ENCODE measurements at regions not wholly inside any gene's neighbourhood (a gene's known extent, or its start where the extent isn't known, plus 50 kb on each side); places are given as distances from the start of the nearest gene placed in this dataset.

DNA sequence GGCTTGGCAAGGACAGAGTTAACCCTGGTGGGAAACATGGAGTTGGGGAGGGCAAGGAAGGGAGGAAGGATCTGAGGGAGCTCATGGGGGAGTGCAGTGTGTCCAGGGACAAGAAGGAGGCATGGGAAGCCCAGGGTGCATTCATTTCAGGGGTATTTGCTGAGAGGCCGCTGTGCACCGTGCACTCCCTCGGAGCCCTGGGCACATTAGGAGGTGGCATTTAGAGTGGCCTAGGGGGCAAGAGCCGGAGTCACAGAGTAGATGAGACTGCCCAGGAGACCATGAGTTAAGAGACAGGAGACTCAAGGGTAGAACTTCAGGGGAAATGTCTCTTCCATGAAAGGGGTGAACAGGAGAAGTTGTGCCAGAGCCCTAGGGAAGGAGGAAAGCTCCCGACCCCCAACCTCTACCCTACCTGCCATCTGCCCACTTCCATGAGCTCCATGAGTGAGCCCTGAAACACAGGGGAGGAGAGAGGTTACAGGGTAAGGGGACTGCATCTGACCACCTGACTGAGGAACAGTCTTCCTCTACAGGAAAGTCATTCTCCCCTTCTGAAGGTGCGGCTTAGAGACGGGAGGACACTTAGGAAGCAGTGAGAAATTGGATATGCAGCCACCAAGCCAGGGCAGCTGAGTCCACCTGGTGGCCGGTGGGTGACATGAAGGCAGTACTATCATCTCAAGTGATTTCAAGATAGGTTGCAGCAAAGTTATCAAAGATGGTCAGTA lies 58.5 kb upstream of the COPS8 start:
- H3K27me3 ChIP-seq (replicated peaks in 1 of 4; ENCODE audit: control insufficient read depth in 3 of 4, extremely low read depth in 1 of 4, insufficient read depth in 3 of 4, low read length in 3 of 4): no peaks in the 10 kb centered on the region; a peak in 2 of 7 replicates
- CTCF ChIA-PET (ENCODE audit: partially characterized antibody): interaction anchor here (0.5 to 5.0 kb wide), 42 partner anchors 9 to 827 kb away, joined by 3 to 36 read pairs (median 4); partner anchors contain the start of gene ACKR3
- no peak overlapping the region for H4K5ac ChIP-seq (ENCODE audit: insufficient read length, low read depth, low read length)
- H2BK12ac ChIP-seq (ENCODE audit: low read depth, low read length): no peak overlapping the region
- H2BK20ac ChIP-seq (ENCODE audit: low read length): no peak overlapping the region
- peaks cover 0 to 7% of the 10 kb centered on the region in 2 experiments; a peak in 2 of 4 replicates for H3K9me3 ChIP-seq (ENCODE audit: insufficient read depth in 2 of 2, low read depth in 1 of 2, low read length in 1 of 2)
- no peak overlapping the region for H3K9ac ChIP-seq (replicated peaks in 1 of 4; ENCODE audit: extremely low read depth in 1 of 4, low read depth in 3 of 4, low read length in 3 of 4)
- H3K79me2 ChIP-seq (ENCODE audit: control insufficient read depth in 1 of 2, insufficient read depth in 2 of 2, low read length in 2 of 2): no peaks in the 10 kb centered on the region
- no peak overlapping the region for H3K4me2 ChIP-seq (ENCODE audit: insufficient read depth in 1 of 2, low read depth in 2 of 2, low read length in 2 of 2)
- POLR2A ChIA-PET (ENCODE audit: partially characterized antibody): no interaction called here
- H2BK120ac ChIP-seq (replicated peaks; ENCODE audit: low read depth, low read length): no peak overlapping the region
- H3K23me2 ChIP-seq (ENCODE audit: low read depth, low read length): no peaks in the 10 kb centered on the region
- no peak overlapping the region for H3K14ac ChIP-seq (ENCODE audit: insufficient read length)
- TF ChIP-seq RAD21 (IDR thresholded peaks at IDR 0.05 in 1 of 2, conservative IDR thresholded peaks at IDR 0.05 in 1 of 2; ENCODE audit: low read depth in 2 of 2, low read length in 2 of 2) (peak; percentile 99 to 100), CTCF (IDR thresholded peaks at IDR 0.05; ENCODE audit: control extremely low read depth in 1 of 3, insufficient read depth in 1 of 3, low read depth in 1 of 3, low read length in 3 of 3) (peak; percentile 82 to 97 (median 82)), SP2 (IDR thresholded peaks at IDR 0.05; ENCODE audit: low read length) (no peak)
- DNase-seq (ENCODE audit: low read depth in 1 of 2, low spot score in 2 of 2) (peak; percentile 29 to 74), FAIRE-seq (peak; percentile 88)
- no peak overlapping the region for H2AFZ ChIP-seq (ENCODE audit: low read length)
- no peaks in the 10 kb centered on the region for H3K36me3 ChIP-seq (ENCODE audit: control insufficient read depth in 2 of 4, insufficient read depth in 4 of 4, low read length in 3 of 4)
- 55% methylated on average over 8 of the region's 8 CpGs; no CpG with 5 or more reads in 1 of the 2 experiments for WGBS, 2 experiments (ENCODE audit: extremely low coverage in 1 of 2, insufficient coverage in 1 of 2, insufficient read length in 1 of 2, insufficient replicate concordance in 2 of 2, low coverage in 1 of 2, low lambda C conversion rate in 2 of 2, missing lambda C conversion rate in 1 of 2)
- no peak overlapping the region for H3K4me3 ChIP-seq (ENCODE audit: extremely low read depth in 1 of 4, insufficient read depth in 2 of 4, low read depth in 3 of 4, low read length in 4 of 4)
- H2BK15ac ChIP-seq (ENCODE audit: low read length): 0 out of 2 replicates have a peak overlapping the region, but pooled peaks have one; percentile 3
- no peak overlapping the region for H3K27ac ChIP-seq (ENCODE audit: low read depth, low read length)
- no peaks in the 10 kb centered on the region for H4K20me1 ChIP-seq (replicated peaks in 1 of 2; ENCODE audit: control insufficient read depth in 1 of 2, insufficient read depth in 2 of 2, low read length in 2 of 2)
- H3K23ac ChIP-seq (ENCODE audit: insufficient read length): no peak overlapping the region
- no peak overlapping the region; the same call in 1 of the 2 replicates for H4K8ac ChIP-seq (ENCODE audit: extremely low read depth, insufficient read depth, low read length)
- H3K18ac ChIP-seq (ENCODE audit: extremely low read depth, low read length): no peak overlapping the region; the same call in 1 of the 2 replicates
- no peak overlapping the region for H3K56ac ChIP-seq (replicated peaks; ENCODE audit: insufficient read length, low read depth, low read length)
- no peaks in the 10 kb centered on the region for H3K4me1 ChIP-seq (replicated peaks in 1 of 4; ENCODE audit: control insufficient read depth in 3 of 4, insufficient read depth in 4 of 4, low read length in 3 of 4)
- no peak overlapping the region for H2BK5ac ChIP-seq (ENCODE audit: low read depth, low read length)
- peak overlapping the region; percentile 2 for H4K91ac ChIP-seq (replicated peaks; ENCODE audit: insufficient read length, low read length)
- no peaks in the 10 kb centered on the region for H3K79me1 ChIP-seq (ENCODE audit: low read depth, low read length)
- H2AK5ac ChIP-seq (ENCODE audit: low read depth, low read length): no peak overlapping the region; the same call in 1 of the 2 replicates
- no peak overlapping the region for H3K4ac ChIP-seq (replicated peaks; ENCODE audit: insufficient read length, low read depth, low read length)

All from H1 (cell line).